NT2/D1 (cell line): ENCODE measurements at regions not wholly inside any gene's neighbourhood (a gene's known extent, or its start where the extent isn't known, plus 50 kb on each side); places are given as distances from the start of the nearest gene placed in this dataset.

Experiments
- DNase-seq: peaks from one replicate; pipeline ENCODE4 v3.0.0-alpha.2; 2011; ENCODE audit warnings: low read depth, low spot score
- H3K27me3 ChIP-seq: 2 replicates; pipeline ENCODE4 v1.6.0; 2011; ENCODE audit warnings: mild to moderate bottlenecking; ENCODE audit not compliant: insufficient read length, insufficient read depth
- H3K36me3 ChIP-seq: 2 replicates; pipeline ENCODE4 v1.6.1; 2011; ENCODE audit warnings: mild to moderate bottlenecking, low read length, mixed read lengths; ENCODE audit not compliant: insufficient read depth, insufficient read length
- H3K4me1 ChIP-seq: 2 replicates; pipeline ENCODE4 v1.5.1; 2011; ENCODE audit not compliant: insufficient read depth, insufficient read length
- H3K4me3 ChIP-seq: 2 replicates; pipeline ENCODE4 v1.5.1; 2011; ENCODE audit warnings: low read depth; ENCODE audit not compliant: insufficient read length
- H3K9ac ChIP-seq: 2 replicates; pipeline ENCODE4 v1.6.0; 2011; ENCODE audit warnings: low read depth; ENCODE audit not compliant: insufficient read length
- H3K9me3 ChIP-seq: 2 replicates; pipeline ENCODE4 v1.5.1; 2011; ENCODE audit warnings: mild to moderate bottlenecking, low read length; ENCODE audit not compliant: insufficient read depth
- SUZ12 ChIP-seq: IDR thresholded peaks from 2 replicates; pipeline ENCODE4 v1.6.1; 2011; ENCODE audit not compliant: insufficient read length, insufficient read depth; ENCODE audit errors: extremely low read depth
- YY1 ChIP-seq: IDR thresholded peaks from 2 replicates; pipeline ENCODE4 v1.6.1; 2011; ENCODE audit not compliant: insufficient read length, insufficient read depth
- ZNF274 ChIP-seq: IDR thresholded peaks from 2 replicates; pipeline ENCODE4 v1.6.1; 2011; ENCODE audit warnings: mild to moderate bottlenecking, low read depth, low read length

- DNase-seq: no peak
- Histone ChIP-seq H3K9ac (no peak overlapping the region), H3K4me1 (no peaks in the 10 kb centered on the region), H3K9me3 (no peaks in the 10 kb centered on the region), H3K4me3 (no peak overlapping the region), H3K27me3 (no peaks in the 10 kb centered on the region), H3K36me3 (no peaks in the 10 kb centered on the region)
- TF ChIP-seq ZNF274 (no peak), YY1 (no peak), SUZ12 (no peak)
These were observed 532.7 kb downstream of the CPS1 start for GRCh38 chr2:211089127-211089526.

- DNase-seq: no peak
- Histone ChIP-seq H3K4me3 (no peak overlapping the region), H3K4me1 (no peaks in the 10 kb centered on the region), H3K27me3 (no peaks in the 10 kb centered on the region), H3K9me3 (no peaks in the 10 kb centered on the region), H3K9ac (no peak overlapping the region), H3K36me3 (no peaks in the 10 kb centered on the region)
- TF ChIP-seq SUZ12: no peak
- no peak for TF ChIP-seq ZNF274
- TF ChIP-seq YY1: no peak
These were observed 537.4 kb downstream of the CPS1 start for GRCh38 chr2:211093743-211094303.

- no peaks in the 10 kb centered on the region; the same call in 1 of the 2 replicates for H3K9me3 ChIP-seq
- H3K4me3 ChIP-seq: no peak overlapping the region
- DNase-seq: no peak
- no peak overlapping the region for H3K9ac ChIP-seq
- H3K4me1 ChIP-seq: no peaks in the 10 kb centered on the region
- TF ChIP-seq ZNF274: no peak
- TF ChIP-seq SUZ12: no peak
- TF ChIP-seq YY1: no peak
- H3K27me3 ChIP-seq: no peaks in the 10 kb centered on the region
- H3K36me3 ChIP-seq: no peaks in the 10 kb centered on the region
These were observed 547.6 kb downstream of the CPS1 start for GRCh38 chr2:211103989-211104388.

GRCh38 chr2:211113334-211114175 is 557.2 kb downstream of the CPS1 start:
- no peak overlapping the region for H3K9ac ChIP-seq
- no peaks in the 10 kb centered on the region for H3K36me3 ChIP-seq
- H3K4me1 ChIP-seq: no peaks in the 10 kb centered on the region
- H3K4me3 ChIP-seq: no peak overlapping the region
- H3K27me3 ChIP-seq: no peaks in the 10 kb centered on the region
- H3K9me3 ChIP-seq: no peaks in the 10 kb centered on the region
- DNase-seq: no peak
- TF ChIP-seq SUZ12: no peak
- TF ChIP-seq ZNF274: no peak

- no peak for DNase-seq
- no peaks in the 10 kb centered on the region for H3K36me3 ChIP-seq
- H3K9ac ChIP-seq: no peak overlapping the region
- no peak for TF ChIP-seq SUZ12
- TF ChIP-seq YY1: no peak
- TF ChIP-seq ZNF274: no peak
- H3K9me3 ChIP-seq: no peaks in the 10 kb centered on the region
- H3K27me3 ChIP-seq: no peaks in the 10 kb centered on the region
- H3K4me3 ChIP-seq: no peak overlapping the region
- H3K4me1 ChIP-seq: no peaks in the 10 kb centered on the region
These were observed 558.5 kb downstream of the CPS1 start for GRCh38 chr2:211114826-211115455.

GRCh38 chr2:211117026-211117425 is 560.6 kb downstream of the CPS1 start:
- DNase-seq: no peak
- H3K9ac ChIP-seq: no peak overlapping the region
- H3K4me3 ChIP-seq: no peak overlapping the region
- no peaks in the 10 kb centered on the region for H3K4me1 ChIP-seq
- H3K27me3 ChIP-seq: no peaks in the 10 kb centered on the region
- H3K9me3 ChIP-seq: no peaks in the 10 kb centered on the region
- H3K36me3 ChIP-seq: no peaks in the 10 kb centered on the region
- TF ChIP-seq ZNF274: no peak
- no peak for TF ChIP-seq YY1
- no peak for TF ChIP-seq SUZ12

GRCh38 chr2:211126256-211126655 is 569.9 kb downstream of the CPS1 start:
- no peak for TF ChIP-seq YY1
- no peak for TF ChIP-seq ZNF274
- TF ChIP-seq SUZ12: no peak
- DNase-seq: no peak
- no peak overlapping the region for H3K4me3 ChIP-seq
- H3K27me3 ChIP-seq: no peaks in the 10 kb centered on the region
- H3K9me3 ChIP-seq: no peaks in the 10 kb centered on the region
- H3K4me1 ChIP-seq: no peaks in the 10 kb centered on the region
- no peaks in the 10 kb centered on the region for H3K36me3 ChIP-seq
- no peak overlapping the region for H3K9ac ChIP-seq
